ENCODE measurements at regions not wholly inside any gene's neighbourhood (a gene's known extent, or its start where the extent isn't known, plus 50 kb on each side); places are given as distances from the start of the nearest gene placed in this dataset.

GRCh38 chr16:79325226-79325945, 275.2 kb downstream of the MAF start:
- intact Hi-C loops (cut with micrococcal nuclease) = no loop called here
- H3K4me3 Mint-ChIP-seq = no peak overlapping the region
- no peak for DNase-seq (ENCODE audit: low spot score)
- peaks cover 24% of the 10 kb centered on the region for H3K27me3 Mint-ChIP-seq (ENCODE audit: insufficient read depth)
- peaks cover 6% of the 10 kb centered on the region for H3K4me1 Mint-ChIP-seq (ENCODE audit: low read depth)
- no peaks in the 10 kb centered on the region for H3K36me3 Mint-ChIP-seq (ENCODE audit: low read depth)
- H3K9me3 Mint-ChIP-seq = no peaks in the 10 kb centered on the region
- H3K27ac Mint-ChIP-seq = no peak overlapping the region

GRCh38 chr16:79320956-79321355, 279.6 kb downstream of the MAF start:
- intact Hi-C loops (cut with micrococcal nuclease) = no loop called here
- H3K36me3 Mint-ChIP-seq (ENCODE audit: low read depth) = no peaks in the 10 kb centered on the region
- no peak overlapping the region for H3K4me3 Mint-ChIP-seq
- peaks cover 25% of the 10 kb centered on the region for H3K4me1 Mint-ChIP-seq (ENCODE audit: low read depth)
- no peak for DNase-seq (ENCODE audit: low spot score)
- H3K9me3 Mint-ChIP-seq = no peaks in the 10 kb centered on the region
- H3K27me3 Mint-ChIP-seq (ENCODE audit: insufficient read depth) = peaks cover 11% of the 10 kb centered on the region
- H3K27ac Mint-ChIP-seq = no peak overlapping the region

DNA sequence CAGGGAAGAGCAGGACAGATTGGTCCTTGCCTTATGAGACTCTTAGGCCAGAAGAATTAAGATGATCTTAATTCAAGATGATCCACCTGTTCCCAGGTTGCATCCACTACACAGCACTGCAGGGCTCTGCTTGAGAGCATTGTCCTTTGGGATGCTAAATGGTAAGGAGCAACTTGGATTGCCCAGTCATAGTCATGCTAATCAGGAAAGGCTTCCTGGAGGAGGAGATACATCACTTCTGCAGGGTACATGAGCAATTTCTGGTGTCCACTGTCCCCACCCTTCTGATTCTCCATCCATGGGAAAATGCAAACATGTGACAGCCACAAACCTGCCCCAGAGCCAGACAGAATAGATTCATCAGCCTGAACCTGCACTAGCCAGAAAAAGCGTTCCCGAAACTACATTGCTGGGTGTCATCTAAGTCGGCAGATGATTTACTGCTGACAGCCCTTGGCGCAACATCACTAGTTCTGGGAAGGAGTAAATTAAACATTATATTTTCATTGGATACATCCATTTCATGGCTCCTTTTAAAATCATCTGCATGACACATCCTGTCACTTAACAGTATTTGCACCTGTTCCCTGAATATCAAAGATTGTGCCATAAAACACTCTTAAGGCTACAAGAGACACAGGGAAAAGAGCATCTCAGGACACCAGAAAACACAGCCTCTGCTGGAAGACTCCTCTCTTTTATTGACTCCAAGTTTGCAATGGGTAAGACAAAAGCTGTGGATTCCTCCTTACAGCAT, 282.2 kb downstream of the MAF start:
- H3K27me3 Mint-ChIP-seq (ENCODE audit: insufficient read depth) = peaks cover 6% of the 10 kb centered on the region
- no peak for DNase-seq (ENCODE audit: low spot score)
- H3K4me3 Mint-ChIP-seq = no peak overlapping the region
- H3K27ac Mint-ChIP-seq = no peak overlapping the region
- intact Hi-C loops (cut with micrococcal nuclease) = loop anchor here (5.0 kb wide), 2 partner anchors 526 to 1264 kb away; no protein-coding TSS in a partner anchor
- H3K9me3 Mint-ChIP-seq = no peaks in the 10 kb centered on the region
- peaks cover 29% of the 10 kb centered on the region for H3K4me1 Mint-ChIP-seq (ENCODE audit: low read depth)
- no peaks in the 10 kb centered on the region for H3K36me3 Mint-ChIP-seq (ENCODE audit: low read depth)

DNA sequence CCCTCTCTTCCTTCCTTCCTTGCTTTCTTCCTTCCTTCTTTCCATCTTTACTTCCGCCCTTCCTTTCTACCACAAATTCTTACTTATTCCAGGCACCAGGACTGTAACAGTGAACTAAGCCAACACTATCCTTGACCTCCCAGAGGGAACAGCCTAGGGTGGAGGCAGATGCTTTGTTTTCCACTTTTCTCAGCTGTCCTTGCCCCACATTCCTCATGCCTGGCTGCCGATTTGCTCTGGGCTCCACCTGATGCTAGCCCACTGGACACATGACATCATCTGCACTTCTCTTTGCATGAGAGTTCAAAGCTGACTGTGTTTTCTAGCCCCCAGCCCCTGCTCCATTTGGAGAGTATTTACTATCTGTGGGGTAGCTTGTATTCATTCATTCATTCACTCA, 283.0 kb downstream of the MAF start:
- peak overlapping the region; percentile 56 for H3K27ac Mint-ChIP-seq
- intact Hi-C loops (cut with micrococcal nuclease) = loop anchor here (2.0 to 5.0 kb wide), 4 partner anchors 311 to 1265 kb away; no protein-coding TSS in a partner anchor
- no peaks in the 10 kb centered on the region for H3K36me3 Mint-ChIP-seq (ENCODE audit: low read depth)
- peaks cover 29% of the 10 kb centered on the region for H3K4me1 Mint-ChIP-seq (ENCODE audit: low read depth)
- peaks cover 3% of the 10 kb centered on the region for H3K27me3 Mint-ChIP-seq (ENCODE audit: insufficient read depth)
- H3K9me3 Mint-ChIP-seq = no peaks in the 10 kb centered on the region
- H3K4me3 Mint-ChIP-seq = peak overlapping the region; percentile 27
- no peak for DNase-seq (ENCODE audit: low spot score)

GRCh38 chr16:79317026-79317425, 283.5 kb downstream of the MAF start:
- Mint-ChIP-seq H3K36me3 (ENCODE audit: low read depth) (no peaks in the 10 kb centered on the region), H3K4me1 (ENCODE audit: low read depth) (peaks cover 29% of the 10 kb centered on the region), H3K4me3 (no peak overlapping the region), H3K9me3 (no peaks in the 10 kb centered on the region), H3K27ac (peak overlapping the region; percentile 90), H3K27me3 (ENCODE audit: insufficient read depth) (peaks cover 4% of the 10 kb centered on the region)
- intact Hi-C loops (cut with micrococcal nuclease) = loop anchor here (2.0 to 5.0 kb wide), 4 partner anchors 312 to 1265 kb away; no protein-coding TSS in a partner anchor
- DNase-seq (ENCODE audit: low spot score) = no peak

- peak; percentile 54 for DNase-seq (ENCODE audit: low spot score)
- Mint-ChIP-seq H3K4me3 (peak overlapping the region; percentile 64), H3K27me3 (ENCODE audit: insufficient read depth) (peaks cover 10% of the 10 kb centered on the region), H3K4me1 (ENCODE audit: low read depth) (peaks cover 29% of the 10 kb centered on the region), H3K36me3 (ENCODE audit: low read depth) (no peaks in the 10 kb centered on the region), H3K9me3 (no peaks in the 10 kb centered on the region), H3K27ac (peak overlapping the region; percentile 90)
- intact Hi-C loops (cut with micrococcal nuclease) = loop anchor here (1.0 to 5.0 kb wide), 15 partner anchors 29 to 1266 kb away; no protein-coding TSS in a partner anchor
Observed at GRCh38 chr16:79316004-79316458, 284.5 kb downstream of the MAF start.

GRCh38 chr16:79312502-79312901, 288.0 kb downstream of the MAF start:
- H3K27me3 Mint-ChIP-seq (ENCODE audit: insufficient read depth) = peaks cover 12% of the 10 kb centered on the region
- H3K27ac Mint-ChIP-seq = no peak overlapping the region
- no peak for DNase-seq (ENCODE audit: low spot score)
- peaks cover 26% of the 10 kb centered on the region for H3K4me1 Mint-ChIP-seq (ENCODE audit: low read depth)
- no peaks in the 10 kb centered on the region for H3K36me3 Mint-ChIP-seq (ENCODE audit: low read depth)
- H3K4me3 Mint-ChIP-seq = no peak overlapping the region
- H3K9me3 Mint-ChIP-seq = no peaks in the 10 kb centered on the region
- intact Hi-C loops (cut with micrococcal nuclease) = no loop called here

- Mint-ChIP-seq H3K36me3 (ENCODE audit: low read depth) (no peaks in the 10 kb centered on the region), H3K4me3 (no peak overlapping the region), H3K4me1 (ENCODE audit: low read depth) (peaks cover 8% of the 10 kb centered on the region), H3K27me3 (ENCODE audit: insufficient read depth) (peaks cover 15% of the 10 kb centered on the region), H3K27ac (no peak overlapping the region), H3K9me3 (no peaks in the 10 kb centered on the region)
- intact Hi-C loops (cut with micrococcal nuclease) = no loop called here
- no peak for DNase-seq (ENCODE audit: low spot score)
Observed at GRCh38 chr16:79310710-79311109, 289.8 kb downstream of the MAF start.

GRCh38 chr16:79309606-79310005, 290.9 kb downstream of the MAF start:
- no peaks in the 10 kb centered on the region for H3K9me3 Mint-ChIP-seq
- intact Hi-C loops (cut with micrococcal nuclease) = no loop called here
- H3K4me1 Mint-ChIP-seq (ENCODE audit: low read depth) = no peaks in the 10 kb centered on the region
- no peak for DNase-seq (ENCODE audit: low spot score)
- no peak overlapping the region for H3K4me3 Mint-ChIP-seq
- no peaks in the 10 kb centered on the region for H3K36me3 Mint-ChIP-seq (ENCODE audit: low read depth)
- peaks cover 15% of the 10 kb centered on the region for H3K27me3 Mint-ChIP-seq (ENCODE audit: insufficient read depth)
- H3K27ac Mint-ChIP-seq = no peak overlapping the region

GRCh38 chr16:79307214-79307613, 293.3 kb downstream of the MAF start:
- Mint-ChIP-seq H3K9me3 (no peaks in the 10 kb centered on the region), H3K36me3 (ENCODE audit: low read depth) (no peaks in the 10 kb centered on the region), H3K4me1 (ENCODE audit: low read depth) (no peaks in the 10 kb centered on the region), H3K27ac (no peak overlapping the region), H3K27me3 (ENCODE audit: insufficient read depth) (peaks cover 19% of the 10 kb centered on the region), H3K4me3 (no peak overlapping the region)
- no peak for DNase-seq (ENCODE audit: low spot score)
- intact Hi-C loops (cut with micrococcal nuclease) = no loop called here

- Mint-ChIP-seq H3K27ac (no peak overlapping the region), H3K4me1 (ENCODE audit: low read depth) (no peaks in the 10 kb centered on the region), H3K27me3 (ENCODE audit: insufficient read depth) (peaks cover 13% of the 10 kb centered on the region), H3K4me3 (no peak overlapping the region), H3K36me3 (ENCODE audit: low read depth) (no peaks in the 10 kb centered on the region), H3K9me3 (no peaks in the 10 kb centered on the region)
- intact Hi-C loops (cut with micrococcal nuclease) = no loop called here
- DNase-seq (ENCODE audit: low spot score) = no peak
Observed at GRCh38 chr16:79305074-79305473, 295.5 kb downstream of the MAF start.

DNA sequence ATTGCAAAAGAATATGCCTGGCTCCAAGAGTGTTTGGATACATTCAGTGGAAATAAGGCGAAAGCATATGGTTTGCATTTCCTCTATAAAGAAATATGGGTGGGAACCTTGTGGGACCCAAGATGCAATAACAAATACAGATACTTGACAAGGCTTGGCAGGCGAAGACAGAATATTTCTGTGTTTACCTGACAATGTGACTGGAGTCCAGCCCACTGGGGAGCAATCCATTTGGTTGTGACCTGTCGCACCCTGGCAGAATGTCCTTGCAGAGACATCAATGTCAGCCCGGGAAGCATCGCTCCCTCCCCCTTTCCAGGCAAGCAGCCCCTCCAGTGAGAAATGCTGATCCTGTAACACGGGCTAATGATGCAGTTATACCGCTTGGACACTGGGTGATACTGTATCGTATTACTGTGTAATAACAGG, 296.6 kb downstream of the MAF start:
- DNase-seq (ENCODE audit: low spot score) = no peak
- Mint-ChIP-seq H3K27ac (no peak overlapping the region), H3K4me3 (no peak overlapping the region), H3K4me1 (ENCODE audit: low read depth) (no peaks in the 10 kb centered on the region), H3K27me3 (ENCODE audit: insufficient read depth) (peaks cover 11% of the 10 kb centered on the region), H3K9me3 (no peaks in the 10 kb centered on the region), H3K36me3 (ENCODE audit: low read depth) (no peaks in the 10 kb centered on the region)
- intact Hi-C loops (cut with micrococcal nuclease) = loop anchor here (1.0 kb wide), 1 partner anchor 18 kb away; no protein-coding TSS in a partner anchor

- H3K36me3 Mint-ChIP-seq (ENCODE audit: low read depth) = no peaks in the 10 kb centered on the region
- no peak for DNase-seq (ENCODE audit: low spot score)
- no peaks in the 10 kb centered on the region for H3K9me3 Mint-ChIP-seq
- H3K27me3 Mint-ChIP-seq (ENCODE audit: insufficient read depth) = peaks cover 11% of the 10 kb centered on the region
- no peaks in the 10 kb centered on the region for H3K4me1 Mint-ChIP-seq (ENCODE audit: low read depth)
- intact Hi-C loops (cut with micrococcal nuclease) = loop anchor here (1.0 kb wide), 1 partner anchor 17 kb away; no protein-coding TSS in a partner anchor
- H3K27ac Mint-ChIP-seq = no peak overlapping the region
- H3K4me3 Mint-ChIP-seq = no peak overlapping the region
Observed at GRCh38 chr16:79303206-79303605, 297.3 kb downstream of the MAF start.
